Activated CD4-positive, alpha-beta T cell treated with anti-CD3 and anti-CD28 coated beads for 36 hours (primary cell): ENCODE measurements at regions not wholly inside any gene's neighbourhood (a gene's known extent, or its start where the extent isn't known, plus 50 kb on each side); places are given as distances from the start of the nearest gene placed in this dataset.

ENCODE experiments used
- ATAC-seq: fragments of 200-7000 bp; cut with Tn5 transposase; one replicate; pipeline ENCODE4 v1.10.0; 2021; ENCODE audit warnings: mild to moderate bottlenecking, moderate library complexity
- CTCF ChIA-PET: fragments of 350-600 bp; sonication (Branson Sonifier 250); formaldehyde crosslinking; loops from one replicate; lab custom pipeline; 2021; ENCODE audit warnings: antibody characterized with exemption; lab: Charles Lee
- POLR2A ChIA-PET: fragments of 350-600 bp; sonication (Branson Sonifier 250); formaldehyde crosslinking; loops from one replicate; lab custom pipeline; 2021; ENCODE audit warnings: antibody characterized with exemption, inconsistent platforms; lab: Charles Lee
- DNase-seq: peaks from one replicate; pipeline ENCODE4 v3.0.0-alpha.2; 2020
- H3K27ac Mint-ChIP-seq: one replicate; pipeline ENCODE4 v1.8.0; 2021; ENCODE audit warnings: mixed read lengths
- H3K27me3 Mint-ChIP-seq: one replicate; pipeline ENCODE4 v1.8.0; 2021; ENCODE audit warnings: mixed read lengths
- H3K36me3 Mint-ChIP-seq: one replicate; pipeline ENCODE4 v1.8.0; 2021; ENCODE audit warnings: low read depth, mixed read lengths
- H3K4me1 Mint-ChIP-seq: one replicate; pipeline ENCODE4 v1.8.0; 2021; ENCODE audit warnings: mixed read lengths
- H3K4me3 Mint-ChIP-seq: one replicate; pipeline ENCODE4 v1.8.0; 2021; ENCODE audit warnings: mild to moderate bottlenecking, moderate library complexity, mixed read lengths
- H3K9me3 Mint-ChIP-seq: one replicate; pipeline ENCODE4 v1.8.0; 2021; ENCODE audit warnings: low read depth, mixed read lengths
- intact Hi-C, 2 experiments: fragments of 100-400 bp; cut with DNase I in 1 of 2; cut with micrococcal nuclease in 1 of 2; formaldehyde crosslinking; loops; one replicate each; pipeline versions ENCODE4 v1.14.2 to v1.15.1; 2022 to 2024; cut with DNase I, micrococcal nuclease

GRCh38 chr12:102755266-102755665, 161.8 kb downstream of the PAH start:
- ChIA-PET CTCF (no interaction called here), POLR2A (no interaction called here)
- H3K27me3 Mint-ChIP-seq, result no peaks in the 10 kb centered on the region
- H3K4me3 Mint-ChIP-seq, result no peak overlapping the region
- ATAC-seq (no peak), DNase-seq (no peak)
- H3K27ac Mint-ChIP-seq, result no peak overlapping the region
- H3K9me3 Mint-ChIP-seq, result no peaks in the 10 kb centered on the region
- no peaks in the 10 kb centered on the region for H3K36me3 Mint-ChIP-seq
- intact Hi-C loops, result no loop called here
- H3K4me1 Mint-ChIP-seq, result no peaks in the 10 kb centered on the region

DNA sequence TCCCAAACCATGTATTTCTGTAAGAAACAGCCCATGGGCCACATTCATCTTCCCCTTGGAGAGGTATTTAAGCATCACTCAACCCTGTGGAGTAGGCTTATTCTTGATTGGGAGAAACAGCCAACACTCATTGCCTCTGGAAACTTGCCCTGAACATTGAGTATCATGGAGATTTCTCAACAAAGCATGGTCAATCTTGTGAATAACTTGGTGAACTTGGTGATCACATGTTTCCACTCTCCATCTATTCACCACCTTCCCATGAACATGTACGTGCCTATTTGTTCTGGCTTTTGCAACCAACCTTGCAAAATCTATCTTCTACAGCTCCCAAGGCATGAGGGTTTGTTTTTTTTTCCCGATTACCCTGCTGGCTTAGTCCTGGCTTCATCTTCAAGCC, 163.2 kb downstream of the PAH start:
- intact Hi-C loops, result no loop called here
- Mint-ChIP-seq H3K4me3 (no peak overlapping the region), H3K36me3 (no peaks in the 10 kb centered on the region), H3K9me3 (no peaks in the 10 kb centered on the region), H3K27me3 (no peaks in the 10 kb centered on the region), H3K27ac (no peak overlapping the region), H3K4me1 (no peaks in the 10 kb centered on the region)
- DNase-seq, result no peak
- POLR2A ChIA-PET, result no interaction called here
- CTCF ChIA-PET, result no interaction called here
- no peak for ATAC-seq

DNA sequence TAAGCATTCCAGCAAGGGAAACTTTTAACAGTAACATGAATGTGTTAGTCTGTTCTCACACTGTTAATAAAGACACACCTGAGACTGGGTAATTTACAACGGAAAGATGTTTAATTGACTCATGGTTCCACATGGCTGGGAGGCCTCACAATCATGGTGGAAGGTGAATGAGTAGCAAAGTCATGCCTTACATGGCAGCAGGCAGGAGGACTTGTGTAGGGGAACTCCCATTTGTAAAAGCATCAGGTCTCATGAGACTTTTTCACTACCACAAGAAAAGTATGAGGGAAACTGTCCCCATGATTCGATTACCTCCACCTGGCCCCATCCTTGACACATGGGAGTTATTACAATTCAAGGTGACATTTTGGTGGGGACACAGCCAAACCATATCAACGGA, 168.3 kb downstream of the PAH start:
- no peaks in the 10 kb centered on the region for H3K9me3 Mint-ChIP-seq
- no peaks in the 10 kb centered on the region for H3K36me3 Mint-ChIP-seq
- POLR2A ChIA-PET, result no interaction called here
- CTCF ChIA-PET, result no interaction called here
- H3K4me1 Mint-ChIP-seq, result no peaks in the 10 kb centered on the region
- no peaks in the 10 kb centered on the region for H3K27me3 Mint-ChIP-seq
- intact Hi-C loops, result no loop called here
- no peak overlapping the region for H3K27ac Mint-ChIP-seq
- ATAC-seq (no peak), DNase-seq (no peak)
- H3K4me3 Mint-ChIP-seq, result no peak overlapping the region

DNA sequence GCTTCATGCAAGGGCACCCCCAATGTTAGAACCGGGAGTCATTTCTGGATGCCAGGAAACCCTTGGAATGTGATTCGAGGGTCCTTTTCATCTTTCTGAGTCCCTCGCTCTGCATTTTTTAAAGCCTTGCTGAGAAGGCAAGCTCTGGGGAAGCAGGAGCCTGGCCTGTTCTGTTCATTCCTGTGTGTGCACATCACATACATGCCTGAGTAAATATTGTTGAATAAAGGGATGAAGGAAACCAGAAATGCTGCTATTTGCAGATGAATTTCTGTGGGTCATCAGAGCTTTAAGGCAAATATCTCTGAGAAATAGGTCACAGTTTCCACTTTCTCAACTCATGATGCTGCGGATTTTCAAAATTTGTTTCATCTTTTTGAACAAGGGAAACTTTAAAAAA, 170.1 kb downstream of the PAH start:
- no peak overlapping the region for H3K4me3 Mint-ChIP-seq
- ChIA-PET CTCF (no interaction called here), POLR2A (no interaction called here)
- DNase-seq (no peak), ATAC-seq (no peak)
- H3K27me3 Mint-ChIP-seq, result no peaks in the 10 kb centered on the region
- H3K4me1 Mint-ChIP-seq, result no peaks in the 10 kb centered on the region
- no peak overlapping the region for H3K27ac Mint-ChIP-seq
- H3K36me3 Mint-ChIP-seq, result no peaks in the 10 kb centered on the region
- intact Hi-C loops, result no loop called here
- no peaks in the 10 kb centered on the region for H3K9me3 Mint-ChIP-seq

- no peaks in the 10 kb centered on the region for H3K4me1 Mint-ChIP-seq
- H3K4me3 Mint-ChIP-seq, result no peak overlapping the region
- H3K9me3 Mint-ChIP-seq, result no peaks in the 10 kb centered on the region
- POLR2A ChIA-PET, result no interaction called here
- H3K27me3 Mint-ChIP-seq, result no peaks in the 10 kb centered on the region
- DNase-seq, result no peak
- intact Hi-C loops, result no loop called here
- no peak overlapping the region for H3K27ac Mint-ChIP-seq
- ATAC-seq, result no peak
- no peaks in the 10 kb centered on the region for H3K36me3 Mint-ChIP-seq
- CTCF ChIA-PET, result interaction anchor here (0.6 to 1.2 kb wide), 3 partner anchors 15 to 21 kb away, joined by 3 read pairs; no protein-coding TSS in a partner anchor
Measured at GRCh38 chr12:102745971-102746600, 171.0 kb downstream of the PAH start.

DNA sequence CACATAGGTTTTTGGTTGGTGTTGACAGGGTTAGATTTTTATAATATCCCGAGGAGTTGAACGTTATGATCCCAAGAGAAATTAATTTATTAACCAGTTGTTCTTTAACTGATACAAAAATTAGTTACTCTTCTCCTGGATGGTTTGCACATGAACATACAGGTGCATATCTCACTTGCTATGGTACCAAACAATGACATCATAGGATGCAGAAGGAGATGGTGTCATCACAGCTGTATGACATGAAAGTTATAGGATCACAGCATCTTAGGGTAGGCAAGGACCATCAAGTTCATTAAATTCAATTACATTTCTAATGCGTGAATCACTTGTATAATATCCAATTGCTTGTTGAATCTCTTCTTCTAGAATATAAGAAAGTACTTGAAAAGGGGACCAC, 175.8 kb downstream of the PAH start:
- H3K27me3 Mint-ChIP-seq, result no peaks in the 10 kb centered on the region
- H3K4me3 Mint-ChIP-seq, result no peak overlapping the region
- no peaks in the 10 kb centered on the region for H3K36me3 Mint-ChIP-seq
- H3K27ac Mint-ChIP-seq, result no peak overlapping the region
- intact Hi-C loops, result no loop called here
- DNase-seq, result no peak
- ChIA-PET CTCF (no interaction called here), POLR2A (no interaction called here)
- peaks cover 4% of the 10 kb centered on the region for H3K9me3 Mint-ChIP-seq
- ATAC-seq, result no peak
- no peaks in the 10 kb centered on the region for H3K4me1 Mint-ChIP-seq

DNA sequence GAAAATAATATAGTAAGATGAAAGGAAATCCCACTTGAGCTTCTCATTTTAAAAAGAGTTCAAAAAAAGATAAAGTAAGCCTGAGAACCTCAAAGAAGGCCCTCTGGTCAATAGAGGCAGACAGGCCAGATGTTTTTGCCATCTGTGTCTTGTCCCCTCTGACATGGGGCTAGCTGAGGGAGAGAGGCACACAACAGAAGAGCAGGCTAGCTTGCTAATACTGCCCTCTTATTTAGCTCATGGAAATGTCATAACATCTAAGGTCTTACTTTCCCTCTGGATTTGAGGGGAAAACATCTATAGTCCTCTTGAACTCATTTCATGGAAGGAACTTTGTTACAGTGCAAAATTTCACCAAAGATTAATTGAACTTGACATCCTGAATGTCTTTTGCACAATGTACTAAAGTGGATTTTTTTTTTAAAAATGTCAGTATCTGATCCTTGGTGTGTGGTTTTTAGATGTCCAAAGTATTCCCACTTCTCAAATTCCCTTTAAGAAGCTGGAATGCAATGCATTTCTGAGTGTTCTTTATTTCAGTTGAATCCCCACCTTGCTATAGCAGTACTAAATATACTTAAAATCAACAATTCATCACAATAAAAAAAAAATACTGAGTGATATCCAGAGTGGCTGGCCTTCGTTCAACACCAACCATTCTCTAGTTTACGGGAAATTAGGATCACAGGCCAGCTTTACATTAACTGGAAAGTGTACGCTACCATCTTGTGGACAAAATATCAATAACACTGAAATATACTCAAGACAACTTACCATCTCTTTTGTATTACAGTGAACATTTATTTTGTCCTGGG, 176.7 kb downstream of the PAH start:
- Mint-ChIP-seq H3K9me3 (peaks cover 4% of the 10 kb centered on the region), H3K4me1 (no peaks in the 10 kb centered on the region), H3K36me3 (no peaks in the 10 kb centered on the region), H3K27ac (no peak overlapping the region), H3K4me3 (no peak overlapping the region), H3K27me3 (no peaks in the 10 kb centered on the region)
- ChIA-PET POLR2A (no interaction called here), CTCF (interaction anchor here (0.7 to 1.0 kb wide), 2 partner anchors 9 to 967 kb away, joined by 3 read pairs; no protein-coding TSS in a partner anchor)
- intact Hi-C loops, result no loop called here
- DNase-seq, result no peak
- no peak for ATAC-seq

- intact Hi-C loops, result no loop called here
- Mint-ChIP-seq H3K4me1 (no peaks in the 10 kb centered on the region), H3K27me3 (no peaks in the 10 kb centered on the region), H3K9me3 (peaks cover 4% of the 10 kb centered on the region), H3K4me3 (no peak overlapping the region), H3K27ac (no peak overlapping the region), H3K36me3 (no peaks in the 10 kb centered on the region)
- no peak for ATAC-seq
- ChIA-PET POLR2A (no interaction called here), CTCF (no interaction called here)
- DNase-seq, result no peak
Measured at GRCh38 chr12:102736328-102736727, 180.7 kb downstream of the PAH start.

- CTCF ChIA-PET, result interaction anchor here (0.8 kb wide), 1 partner anchor 13 kb away, joined by 3 read pairs; no protein-coding TSS in a partner anchor
Measured at GRCh38 chr12:102735104-102735503, 181.9 kb downstream of the PAH start.

GRCh38 chr12:102730996-102731395, 186.0 kb downstream of the PAH start:
- intact Hi-C loops, result no loop called here
- no peaks in the 10 kb centered on the region for H3K9me3 Mint-ChIP-seq
- POLR2A ChIA-PET, result no interaction called here

More at GRCh38 chr12:102735104-102735503, 181.9 kb downstream of the PAH start:
- Mint-ChIP-seq H3K27ac (no peak overlapping the region), H3K27me3 (no peaks in the 10 kb centered on the region), H3K4me1 (no peaks in the 10 kb centered on the region), H3K36me3 (no peaks in the 10 kb centered on the region), H3K4me3 (no peak overlapping the region), H3K9me3 (peaks cover 4% of the 10 kb centered on the region)
- intact Hi-C loops, result no loop called here
- ATAC-seq, result no peak
- POLR2A ChIA-PET, result no interaction called here
- no peak for DNase-seq

GRCh38 chr12:102728506-102729242, 188.4 kb downstream of the PAH start:
- H3K4me1 Mint-ChIP-seq, result peaks cover 9% of the 10 kb centered on the region
- no peaks in the 10 kb centered on the region for H3K9me3 Mint-ChIP-seq
- ChIA-PET POLR2A (no interaction called here), CTCF (no interaction called here)
- H3K4me3 Mint-ChIP-seq, result no peak overlapping the region
- H3K27me3 Mint-ChIP-seq, result peaks cover 2% of the 10 kb centered on the region
- ATAC-seq, result peak; percentile 49
- H3K27ac Mint-ChIP-seq, result no peak overlapping the region
- intact Hi-C loops, result no loop called here
- H3K36me3 Mint-ChIP-seq, result no peaks in the 10 kb centered on the region
- DNase-seq, result no peak

More at GRCh38 chr12:102730996-102731395, 186.0 kb downstream of the PAH start:
- Mint-ChIP-seq H3K27ac (no peak overlapping the region), H3K4me3 (no peak overlapping the region), H3K27me3 (peaks cover 2% of the 10 kb centered on the region), H3K4me1 (peaks cover 9% of the 10 kb centered on the region), H3K36me3 (no peaks in the 10 kb centered on the region)
- ATAC-seq (no peak), DNase-seq (no peak)
- CTCF ChIA-PET, result interaction anchor here (0.8 kb wide), 1 partner anchor 9 kb away, joined by 3 read pairs; no protein-coding TSS in a partner anchor
